Activated CD4-positive, alpha-beta T cell treated with anti-CD3 and anti-CD28 coated beads, Interleukin-2, Interleukin-6, amounts not matched to agents 100 ng/mL and 50 ng/mL, durations not matched to agents 16 hours and 8 hours (primary cell): ENCODE measurements at regions not wholly inside any gene's neighbourhood (a gene's known extent, or its start where the extent isn't known, plus 50 kb on each side); places are given as distances from the start of the nearest gene placed in this dataset.
A peak's percentile ranks its signal among the peaks of the same experiment; 100 is the strongest.

Source experiments
- DNase-seq: peaks from one replicate; pipeline ENCODE4 v3.0.0-alpha.2; 2020

DNA sequence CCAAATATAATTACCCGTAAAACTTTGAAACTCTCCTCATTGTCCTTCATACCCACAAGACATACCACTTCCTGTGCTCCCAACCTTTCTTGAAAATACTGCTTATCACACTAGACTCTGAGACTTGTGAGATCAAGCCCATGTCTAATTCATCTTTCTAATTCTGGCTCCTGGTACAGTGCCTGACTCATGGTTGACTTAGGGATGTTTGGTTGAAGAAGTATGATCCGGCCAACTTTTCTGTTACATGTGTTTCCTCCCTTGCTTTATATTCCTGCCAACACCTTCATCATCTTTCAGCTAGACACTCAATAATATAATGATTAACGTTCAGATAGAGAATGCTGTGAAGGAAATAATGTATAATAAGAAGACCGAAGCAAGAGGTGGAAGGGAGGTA is 58.2 kb downstream of the MEX3B start:
- DNase-seq: no peak

DNA sequence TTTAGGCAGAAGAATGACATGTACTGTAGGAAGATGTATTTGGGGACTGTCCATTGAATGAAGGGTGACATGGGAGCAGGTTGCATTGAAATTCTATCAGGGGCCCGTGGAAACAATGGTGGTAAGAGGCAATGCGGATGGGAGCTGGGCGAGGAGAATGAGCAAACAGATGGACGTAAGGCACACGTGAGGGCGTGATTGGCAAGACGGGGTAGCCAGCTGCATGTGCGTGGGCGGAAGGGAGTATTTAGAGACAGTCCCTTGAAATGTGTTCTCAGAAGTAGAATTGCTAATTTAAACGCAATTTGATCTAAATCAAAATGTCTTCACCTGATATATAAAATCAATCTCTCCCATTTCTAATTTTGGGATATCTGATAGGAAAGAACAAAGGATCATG is 62.3 kb downstream of the MEX3B start:
- no peak for DNase-seq

DNA sequence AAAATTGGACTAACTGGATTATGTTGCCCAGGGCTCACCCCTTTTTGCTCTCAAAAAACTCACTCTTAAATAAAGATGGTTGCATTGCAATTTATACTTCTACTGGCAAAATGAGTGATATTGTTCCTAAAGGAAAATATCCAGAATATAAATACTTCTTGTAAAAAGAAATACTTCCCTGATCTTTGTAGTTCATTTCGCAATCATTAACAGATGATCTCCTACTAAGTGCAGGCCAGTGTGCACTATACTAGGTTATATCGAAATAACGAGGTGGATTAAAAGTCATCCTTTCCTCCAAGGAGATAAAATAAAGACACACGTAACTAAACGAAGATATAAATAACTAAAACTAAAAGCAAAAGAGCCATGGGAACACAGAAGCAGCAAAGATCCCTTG is 63.0 kb downstream of the MEX3B start:
- no peak for DNase-seq

DNA sequence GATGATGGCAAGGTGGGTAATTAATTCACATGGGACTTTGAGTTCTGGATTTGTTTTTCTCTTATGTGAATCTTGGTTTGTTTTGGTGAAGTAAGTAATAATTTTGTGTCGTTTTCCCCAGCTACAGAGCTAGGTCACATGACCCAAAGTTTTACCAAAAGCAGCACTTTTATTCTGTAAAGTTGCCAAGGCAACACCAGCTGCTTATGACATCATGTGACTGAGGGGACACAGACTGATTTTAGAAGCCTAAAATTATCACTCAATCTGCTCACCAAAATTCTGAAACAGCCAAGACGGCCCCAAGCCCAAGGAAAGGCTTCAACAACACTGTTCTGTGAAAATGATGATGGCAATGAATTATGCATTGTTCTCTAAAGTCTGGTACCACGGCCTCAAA is 63.9 kb downstream of the MEX3B start:
- no peak for DNase-seq

DNA sequence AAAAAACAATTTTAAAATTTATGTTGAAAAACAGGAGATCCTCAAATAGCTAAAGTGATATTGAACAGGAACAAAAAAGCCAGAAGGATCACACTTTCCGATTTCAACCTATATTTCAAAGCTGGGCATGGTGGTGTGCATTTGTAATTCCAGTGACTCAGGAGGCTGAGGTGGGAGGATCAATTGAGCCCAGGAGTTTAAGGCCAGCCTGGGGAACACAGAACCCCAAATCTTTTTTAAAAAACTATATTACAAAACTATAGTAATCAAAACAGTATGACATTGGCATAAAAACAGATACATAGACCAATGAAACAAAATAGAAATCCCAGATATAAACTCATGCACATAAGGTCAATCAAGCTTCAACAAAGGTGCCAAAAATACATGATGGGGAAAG is 68.4 kb downstream of the MEX3B start:
- no peak for DNase-seq

DNA sequence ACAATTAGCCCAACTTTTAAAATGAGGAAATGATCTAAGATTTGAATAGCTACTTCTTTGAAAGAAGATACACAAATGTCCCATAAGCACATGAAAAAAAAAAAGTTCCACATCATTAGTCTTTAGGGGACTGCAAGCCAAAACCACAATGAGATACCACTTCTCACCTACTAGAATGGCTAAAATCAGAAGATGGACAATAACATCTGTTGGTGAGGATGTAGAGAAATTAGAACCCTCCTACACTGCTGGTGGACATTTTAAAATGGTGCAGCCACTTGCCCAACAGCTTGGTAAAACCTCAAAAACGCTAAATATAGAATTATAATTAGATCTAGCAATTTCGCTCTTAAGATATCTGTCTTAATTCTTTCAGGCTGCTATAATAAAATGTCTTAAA is 77.1 kb downstream of the MEX3B start:
- no peak for DNase-seq

DNA sequence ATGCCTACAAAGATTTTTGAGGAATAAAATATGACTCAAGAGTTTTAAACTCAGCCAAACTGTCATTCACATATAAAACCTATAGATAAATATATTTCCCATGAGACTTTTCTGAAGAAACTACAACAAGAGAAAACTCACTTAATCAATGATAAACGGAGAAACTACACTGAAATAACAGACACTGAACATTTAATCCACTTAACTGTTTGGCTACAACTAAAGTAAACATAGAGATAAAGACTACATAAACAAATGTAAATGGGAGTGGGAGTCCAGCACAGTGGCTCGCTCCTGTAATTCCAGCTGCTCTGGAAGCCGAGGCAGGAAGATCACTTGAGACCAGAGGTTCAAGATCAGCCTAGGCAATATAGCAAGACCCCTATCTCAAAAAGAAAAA is 79.2 kb downstream of the MEX3B start:
- no peak for DNase-seq

DNA sequence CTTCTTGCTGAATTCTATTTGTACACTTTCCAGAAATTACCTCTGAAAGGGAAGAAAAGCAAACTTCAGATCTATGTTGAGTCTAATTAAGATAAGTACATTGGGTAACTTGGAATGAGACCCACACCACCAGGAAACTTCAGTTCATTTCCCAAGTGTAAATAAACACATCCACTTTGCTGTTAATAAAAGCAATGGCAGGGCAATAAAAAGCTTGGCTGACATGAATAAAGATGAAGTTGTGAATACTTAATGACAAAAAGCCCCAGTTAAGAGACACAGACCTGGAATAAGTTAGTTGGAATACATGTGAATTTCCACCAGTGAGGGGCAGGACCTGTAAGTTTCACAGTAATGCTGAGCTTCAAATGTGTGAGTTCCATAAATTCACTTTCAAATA is 83.3 kb downstream of the MEX3B start:
- DNase-seq: no peak

DNA sequence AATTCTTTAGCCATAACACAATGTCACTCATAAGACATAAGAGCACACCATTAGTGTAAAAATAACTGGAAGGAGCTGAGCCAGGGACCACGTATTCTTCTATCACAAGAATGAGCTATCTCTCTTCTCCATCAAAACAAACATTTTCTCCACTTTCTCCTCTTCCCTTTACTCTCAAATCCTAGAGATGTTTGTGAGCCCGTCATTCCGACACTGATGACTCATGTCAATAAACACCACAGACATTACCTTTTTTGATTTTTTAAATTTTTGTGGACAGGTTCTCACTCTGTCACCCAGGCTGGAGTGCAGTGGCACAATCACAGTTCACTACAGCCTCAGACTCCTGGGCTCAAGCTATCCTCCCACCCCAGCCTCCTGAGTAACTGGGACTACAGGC is 86.6 kb downstream of the MEX3B start:
- DNase-seq: no peak

DNA sequence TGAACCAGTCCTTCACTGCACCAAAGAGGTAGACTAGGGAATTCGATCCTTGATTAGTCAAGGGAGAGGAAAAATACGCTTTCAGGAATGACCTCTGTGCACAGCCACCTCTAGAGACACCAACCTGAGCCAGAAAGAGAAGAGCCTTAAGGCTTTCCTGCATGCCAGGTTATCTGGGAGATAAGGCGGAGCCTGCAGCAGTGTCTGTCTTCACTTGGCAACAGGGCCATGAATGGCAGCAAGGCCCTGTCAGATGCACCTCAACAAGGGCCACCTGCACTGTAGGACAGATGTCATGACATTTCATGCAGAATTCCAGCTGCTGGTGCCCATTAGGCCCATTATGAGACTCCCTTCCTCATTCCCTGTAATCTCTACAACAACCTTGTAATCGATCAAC is 88.1 kb downstream of the MEX3B start:
- no peak for DNase-seq

DNA sequence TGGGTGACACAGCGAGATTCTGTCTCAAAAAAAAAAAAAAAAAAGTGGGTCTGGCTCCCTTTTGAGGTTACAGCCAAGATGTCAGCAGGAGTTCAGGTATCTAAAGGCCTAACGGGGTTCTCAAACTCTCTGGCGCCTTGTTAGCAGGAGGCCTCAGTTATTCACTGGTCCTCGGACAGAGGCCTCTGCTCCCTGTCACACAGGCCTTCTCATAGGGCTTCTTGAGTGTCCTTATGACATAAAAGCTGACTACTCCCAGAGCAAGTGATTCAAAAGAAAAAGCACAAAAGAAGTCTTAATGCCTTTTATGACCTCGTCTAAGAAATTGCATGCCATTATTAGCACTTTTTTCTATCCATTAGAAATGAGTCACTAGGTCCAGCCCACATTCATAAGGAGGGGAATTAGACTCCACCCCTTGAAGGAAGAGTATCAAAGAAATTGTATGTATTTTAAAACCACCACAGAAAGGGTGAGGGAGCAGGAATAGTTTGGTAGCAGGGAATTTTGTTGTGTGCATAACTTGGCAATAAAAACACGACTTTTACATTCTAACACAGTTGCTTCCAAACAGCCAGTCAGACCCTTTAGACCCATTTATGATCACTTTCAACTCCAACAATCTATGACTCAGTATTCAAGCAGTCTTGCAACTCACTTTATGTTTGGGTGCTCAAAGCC is 90.3 kb downstream of the MEX3B start:
- no peak for DNase-seq

DNA sequence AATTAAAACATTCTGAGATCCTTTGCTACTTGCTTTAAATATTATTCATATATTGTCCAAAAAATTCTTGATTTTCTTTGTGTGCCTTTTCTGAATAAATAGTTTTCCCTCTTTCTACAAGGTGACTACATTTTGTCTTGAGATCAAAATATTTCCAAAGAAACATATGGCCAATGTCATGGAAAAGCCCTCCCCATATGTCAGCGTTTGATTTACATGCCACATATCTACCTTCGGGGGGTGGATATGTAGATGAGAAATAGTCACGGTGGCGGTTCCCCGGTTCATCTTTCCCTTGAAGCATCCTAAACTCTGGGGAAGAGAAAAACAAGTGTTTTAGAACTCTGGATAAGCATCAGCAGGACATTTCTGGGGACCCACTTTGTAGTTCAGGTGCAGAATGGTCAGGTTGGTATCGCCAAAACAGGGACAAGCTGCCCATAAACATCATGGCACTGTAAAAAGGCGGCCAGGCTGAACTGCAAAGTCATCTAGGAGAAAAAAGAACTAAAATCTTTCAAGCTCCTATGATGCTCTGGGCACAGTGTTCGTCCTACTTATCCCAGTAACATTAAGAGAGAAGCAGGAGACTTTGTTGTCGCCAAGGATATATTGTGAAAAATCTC is 91.5 kb downstream of the MEX3B start:
- no peak for DNase-seq

DNA sequence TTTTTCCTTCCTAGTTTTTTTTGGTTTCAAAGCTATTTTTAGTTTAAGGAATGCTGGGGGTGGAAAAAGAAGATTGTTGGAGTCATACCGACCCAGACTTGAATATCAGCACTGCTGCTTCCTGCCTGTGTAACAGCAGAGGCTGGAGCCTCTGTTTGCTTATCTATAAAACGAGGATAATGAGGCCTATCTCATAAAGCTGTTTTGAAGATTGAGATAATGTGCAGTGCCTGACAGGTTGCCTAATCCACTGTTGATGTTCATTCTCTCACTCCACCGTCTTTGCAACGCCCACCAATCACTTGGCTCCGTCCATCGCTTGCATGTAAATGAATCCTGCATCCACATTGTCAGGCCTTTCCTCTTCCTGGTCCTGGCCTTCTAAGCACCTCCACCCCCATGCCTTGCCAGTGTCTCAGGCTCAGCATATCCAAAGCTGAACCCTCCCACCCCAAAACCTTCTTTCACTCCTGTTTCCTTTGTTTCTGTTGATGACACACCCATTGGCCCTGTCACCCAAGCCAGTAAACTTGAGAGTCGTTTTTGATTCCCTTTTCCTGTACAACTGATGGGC is 94.9 kb downstream of the MEX3B start:
- DNase-seq: no peak

DNA sequence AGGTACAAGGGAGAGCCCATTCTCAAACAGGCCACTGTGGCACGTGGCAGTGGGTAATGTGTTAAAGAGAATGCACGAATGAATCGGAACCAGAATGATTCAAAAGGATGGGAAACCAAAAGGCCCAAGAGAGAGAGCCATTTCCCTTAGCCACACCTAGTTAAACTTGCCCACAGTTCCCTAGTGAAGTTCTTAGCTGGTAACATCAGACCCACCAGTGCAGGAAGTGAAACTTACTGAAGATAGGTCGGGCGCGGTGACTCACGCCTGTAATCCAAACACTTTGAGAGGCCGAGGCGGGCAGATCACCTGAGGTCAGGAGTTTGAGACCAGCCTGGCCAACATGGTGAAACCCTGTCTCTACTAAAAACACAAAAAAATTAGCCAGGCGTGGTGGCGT is 97.1 kb downstream of the MEX3B start:
- DNase-seq: peak; percentile 19

DNA sequence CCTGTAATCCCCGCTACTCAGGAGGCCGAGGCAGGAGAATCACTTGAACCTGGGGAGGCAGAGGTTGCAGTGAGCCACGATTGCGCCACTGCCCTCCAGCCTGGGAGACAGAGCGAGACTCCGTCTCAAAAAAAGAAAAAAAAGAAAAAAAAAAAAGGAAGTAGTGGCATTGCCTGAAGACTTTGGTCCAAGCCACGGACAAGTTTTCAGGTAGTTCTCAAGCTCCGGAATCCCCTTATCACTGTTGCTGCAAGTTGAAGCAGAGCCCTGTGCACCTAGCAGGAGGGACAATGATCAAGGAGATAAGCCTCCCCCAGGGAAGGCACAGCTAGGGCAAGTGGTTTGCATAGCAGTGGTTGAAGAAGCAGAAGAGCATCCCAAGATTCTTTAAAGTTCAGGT is 97.6 kb downstream of the MEX3B start:
- no peak for DNase-seq

DNA sequence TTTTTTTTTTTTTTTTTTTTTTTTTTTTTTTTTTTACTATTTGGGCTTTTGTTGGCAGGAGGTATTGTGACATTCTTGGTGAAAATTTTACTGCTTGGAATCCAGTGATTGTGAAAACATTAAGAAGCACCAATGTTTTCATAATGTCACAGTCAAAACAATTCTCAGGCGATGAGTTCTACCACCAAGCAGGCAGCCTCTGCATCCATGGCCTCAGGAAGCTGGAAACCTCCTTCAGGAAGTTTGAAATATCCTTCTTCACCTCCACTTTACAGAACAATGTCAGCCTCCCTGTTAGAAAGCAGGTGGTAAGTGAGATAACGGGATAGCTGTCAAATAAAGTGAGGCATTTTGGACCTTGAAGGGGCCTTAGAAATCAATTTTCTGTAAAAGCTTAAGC is 98.3 kb downstream of the MEX3B start:
- DNase-seq: no peak

DNA sequence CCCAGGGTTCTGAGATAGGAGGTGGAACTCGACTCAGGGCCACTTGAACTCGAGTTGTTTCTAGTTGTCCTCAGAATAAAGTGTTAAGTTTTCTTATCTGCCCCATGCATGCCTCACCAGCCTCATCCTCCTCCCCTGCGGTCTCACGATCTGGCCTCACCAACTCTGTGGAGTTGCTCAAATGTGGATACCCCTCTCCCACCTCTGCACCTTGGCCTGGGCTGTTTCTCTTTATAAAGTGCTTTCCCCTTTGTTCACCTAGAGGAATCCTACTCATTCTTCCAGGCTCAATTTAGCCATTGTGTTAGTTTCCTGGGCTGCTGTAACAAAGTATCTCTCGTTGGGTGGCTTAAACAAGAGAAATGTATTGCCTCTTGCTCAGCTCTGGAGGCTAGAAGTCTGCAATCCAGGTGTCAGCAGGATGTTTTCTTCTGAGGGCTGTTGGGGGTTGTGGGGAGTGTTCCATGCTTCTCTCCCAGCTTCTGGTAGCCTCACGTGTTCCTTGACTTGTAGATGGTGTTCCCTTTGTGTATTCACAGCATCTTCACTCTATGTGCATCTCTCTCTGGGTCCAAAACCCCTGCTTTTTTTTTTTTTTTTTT is 100.7 kb downstream of the MEX3B start:
- no peak for DNase-seq

DNA sequence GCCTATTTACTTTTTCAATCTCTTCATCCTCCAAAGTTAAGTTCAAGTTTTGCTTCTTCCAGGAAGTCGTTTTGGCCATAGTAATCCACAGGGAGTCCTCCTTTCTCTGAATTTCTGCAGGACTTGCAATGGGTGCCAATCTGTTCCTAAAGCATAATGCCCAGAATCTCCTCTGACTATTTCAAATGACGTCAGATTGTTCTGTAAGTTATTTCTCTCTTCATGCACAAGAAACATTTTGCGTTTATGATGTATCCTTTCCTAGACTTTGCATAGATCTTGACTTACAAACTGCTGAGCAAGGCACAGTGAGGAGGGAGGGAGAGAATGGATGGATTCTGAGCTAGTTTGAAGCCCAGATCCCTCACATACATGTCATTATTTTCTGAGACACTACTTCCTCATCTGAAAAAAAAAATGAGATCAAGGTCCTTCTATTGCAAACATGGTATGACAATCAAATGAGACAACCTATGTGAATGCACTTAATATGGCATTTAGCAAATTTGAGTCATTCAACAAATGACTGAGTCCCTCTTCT is 103.1 kb downstream of the MEX3B start:
- no peak for DNase-seq

DNA sequence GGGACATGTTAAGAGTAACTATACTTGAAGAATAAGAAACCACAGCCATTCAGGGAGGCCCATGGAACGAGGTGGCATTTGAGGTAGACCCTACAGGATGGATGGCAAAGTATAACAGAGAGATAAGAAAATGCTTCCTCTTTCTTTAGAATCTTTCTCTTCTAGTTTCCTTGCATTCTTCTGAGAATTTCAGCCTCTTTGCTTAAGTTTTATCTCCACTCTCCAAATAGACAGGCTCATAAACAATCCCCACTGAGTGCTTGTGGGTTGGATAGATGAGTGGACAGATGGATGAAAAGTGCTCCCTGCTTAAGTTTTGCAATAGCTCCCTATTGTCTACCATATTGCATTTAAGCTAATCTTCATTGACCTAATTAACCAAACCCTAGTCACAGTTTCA is 103.7 kb downstream of the MEX3B start:
- DNase-seq: no peak

DNA sequence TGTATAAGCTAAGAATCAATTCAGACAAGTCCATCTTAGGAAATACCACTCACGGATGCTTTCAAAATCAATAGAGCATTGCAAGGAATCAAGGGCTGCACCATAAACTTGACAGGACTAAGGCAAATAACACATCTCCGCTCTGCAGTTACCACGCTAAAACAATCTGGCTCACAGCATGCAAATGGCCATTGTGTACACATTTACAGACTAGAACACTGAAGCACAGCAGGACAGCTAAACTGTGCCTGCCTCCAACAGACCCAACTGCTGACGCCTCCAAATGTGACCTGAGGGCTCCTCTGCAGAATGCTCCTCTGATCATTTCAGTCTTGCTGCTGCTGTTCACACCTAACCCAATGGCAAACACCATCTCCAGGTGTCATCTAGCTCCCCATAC is 104.3 kb downstream of the MEX3B start:
- no peak for DNase-seq

DNA sequence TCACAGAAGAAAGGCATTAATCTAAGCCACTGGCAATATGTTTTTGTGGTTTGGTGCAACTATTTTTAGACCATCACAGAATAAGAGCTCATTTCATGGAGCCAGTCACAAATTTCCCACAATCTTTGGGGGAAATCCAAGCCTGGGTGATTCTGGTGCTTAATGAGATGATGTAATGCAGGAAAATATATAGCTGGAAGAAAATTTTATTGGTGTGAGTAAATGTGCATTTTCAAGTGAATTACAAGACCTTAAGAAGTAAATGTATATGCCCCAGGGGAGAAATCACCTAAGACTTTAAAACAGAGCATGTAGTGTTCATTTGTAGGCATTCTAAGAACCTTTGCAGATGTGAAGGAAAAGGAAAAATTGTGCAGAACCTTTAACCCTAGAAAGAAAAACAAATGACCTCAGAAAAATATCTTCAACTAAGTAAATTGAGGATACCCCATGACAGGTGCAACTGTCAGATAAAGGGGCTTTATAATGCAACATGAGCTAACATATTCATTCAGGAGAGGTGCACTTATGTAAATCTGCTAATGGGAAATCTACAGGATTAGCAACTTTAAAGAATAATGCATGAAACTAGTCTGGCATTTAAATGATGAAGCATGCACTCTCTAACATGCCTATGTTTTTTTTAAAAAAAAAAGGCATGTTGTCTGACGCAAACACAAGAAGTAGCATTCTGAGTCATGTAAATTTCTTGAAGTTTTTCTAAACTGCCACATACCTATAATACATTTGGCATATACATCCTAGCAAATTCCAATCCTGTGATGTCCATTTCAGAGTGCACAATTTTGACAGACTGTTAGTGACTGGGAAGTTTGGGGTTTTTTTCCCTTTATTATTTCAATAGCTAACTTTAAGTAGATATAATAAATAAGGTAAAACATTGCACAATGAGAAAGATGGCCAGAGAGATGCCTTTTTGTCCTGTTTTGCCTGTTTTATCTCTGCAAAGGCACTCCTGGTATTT is 105.1 kb downstream of the MEX3B start:
- no peak for DNase-seq

DNA sequence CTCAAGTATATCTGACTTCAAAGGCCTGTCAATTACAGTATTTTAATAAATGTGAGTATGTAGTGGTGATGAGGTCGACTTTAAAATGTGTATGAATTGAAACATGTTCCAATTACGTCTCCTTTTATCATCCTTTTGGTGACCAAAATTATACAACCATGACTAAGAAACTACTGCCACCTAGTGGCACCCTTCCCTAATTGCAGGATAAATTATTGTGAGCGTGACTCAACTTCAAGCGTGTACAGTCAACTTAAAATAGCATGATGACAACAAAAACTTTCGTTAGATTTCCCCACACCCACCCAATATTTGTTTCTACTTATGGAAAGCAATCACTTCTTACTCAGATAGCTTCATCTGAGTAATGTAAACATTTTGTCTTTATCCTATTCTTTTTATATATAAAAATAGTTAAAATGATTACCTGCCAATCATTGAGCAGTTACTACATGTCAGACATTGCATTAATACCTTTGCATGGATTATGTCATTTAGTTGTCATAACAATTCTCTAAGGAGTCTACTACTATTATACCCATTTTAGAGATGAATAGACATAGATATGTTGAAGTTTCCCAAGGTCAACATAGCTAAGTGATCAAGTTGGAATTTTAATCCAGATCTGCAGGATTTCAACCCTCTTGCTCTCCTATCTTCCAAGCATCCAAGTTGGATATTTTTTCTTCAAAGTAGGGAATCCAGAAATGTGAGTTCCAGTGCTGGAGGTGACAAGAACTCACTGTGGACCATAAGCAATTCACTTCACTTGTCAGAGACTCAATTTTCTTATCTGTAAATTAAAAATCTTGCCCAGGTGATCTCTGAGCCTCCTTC is 106.0 kb downstream of the MEX3B start:
- DNase-seq: peak; percentile 55
